ENCODE measurements at regions not wholly inside any gene's neighbourhood (a gene's known extent, or its start where the extent isn't known, plus 50 kb on each side); places are given as distances from the start of the nearest gene placed in this dataset.

- no peak for TF ChIP-seq CTCF (IDR thresholded peaks at IDR 0.05)
- TF ChIP-seq POLR2A (IDR thresholded peaks at IDR 0.05) = no peak
These were observed 750.0 kb upstream of the ID2 start for GRCh38 chr2:7931808-7932207.
